Suppressor macrophage treated with lipopolysaccharide for 4 hours (primary cell): ENCODE measurements at regions not wholly inside any gene's neighbourhood (a gene's known extent, or its start where the extent isn't known, plus 50 kb on each side); places are given as distances from the start of the nearest gene placed in this dataset.

ENCODE experiments used
- DNase-seq: peaks from one replicate; pipeline ENCODE4 v3.0.0-alpha.2; 2020

DNA sequence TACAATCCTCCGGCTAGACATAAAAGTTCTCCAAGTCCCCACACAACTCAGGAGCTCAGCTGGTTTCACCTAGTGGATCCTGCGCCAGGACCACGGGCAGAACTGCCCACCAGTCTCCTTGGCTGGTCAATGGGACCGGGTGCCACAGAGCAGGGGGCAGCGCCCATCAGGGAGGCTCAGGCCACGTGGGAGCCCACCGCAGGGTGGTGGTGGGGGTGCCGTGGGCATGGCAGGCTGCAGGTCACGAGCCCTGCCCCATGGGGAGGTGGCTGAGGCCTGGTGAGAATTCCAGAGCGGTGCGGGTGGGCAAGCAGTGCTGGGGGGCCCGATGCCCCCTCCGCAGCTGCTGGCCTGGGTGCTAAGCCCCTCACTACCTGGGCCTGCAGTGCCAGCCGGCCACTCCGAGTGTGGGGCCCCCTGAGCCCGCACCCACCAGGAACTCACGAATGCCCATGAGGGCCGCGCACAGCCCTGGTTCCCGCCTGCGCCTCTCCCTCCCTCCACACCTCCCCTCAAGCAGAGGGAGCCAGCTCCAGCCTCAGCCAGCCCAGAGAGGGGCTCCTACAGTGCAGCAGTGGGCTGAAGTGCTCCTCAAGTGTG, 1091.9 kb upstream of the TENM4 start:
- DNase-seq, result no peak

DNA sequence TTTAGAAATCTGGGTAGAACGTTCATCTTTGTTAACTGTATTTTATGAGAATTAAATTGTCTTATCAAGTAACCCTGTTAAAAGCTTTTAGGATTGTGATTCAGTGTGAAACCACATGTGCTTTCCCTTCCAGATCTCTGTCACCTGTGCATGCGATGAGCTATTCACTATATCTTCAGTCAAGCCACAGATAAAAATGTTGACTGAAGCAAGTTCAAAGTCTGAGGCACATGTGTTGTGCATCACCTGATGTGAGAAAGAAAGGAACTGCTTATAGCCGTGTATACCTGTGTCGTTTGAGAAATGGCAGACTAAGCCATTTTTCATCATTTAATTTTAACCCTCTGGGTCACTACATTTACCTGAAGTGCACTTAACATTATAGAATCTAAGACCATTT, 1088.9 kb upstream of the TENM4 start:
- no peak for DNase-seq

DNA sequence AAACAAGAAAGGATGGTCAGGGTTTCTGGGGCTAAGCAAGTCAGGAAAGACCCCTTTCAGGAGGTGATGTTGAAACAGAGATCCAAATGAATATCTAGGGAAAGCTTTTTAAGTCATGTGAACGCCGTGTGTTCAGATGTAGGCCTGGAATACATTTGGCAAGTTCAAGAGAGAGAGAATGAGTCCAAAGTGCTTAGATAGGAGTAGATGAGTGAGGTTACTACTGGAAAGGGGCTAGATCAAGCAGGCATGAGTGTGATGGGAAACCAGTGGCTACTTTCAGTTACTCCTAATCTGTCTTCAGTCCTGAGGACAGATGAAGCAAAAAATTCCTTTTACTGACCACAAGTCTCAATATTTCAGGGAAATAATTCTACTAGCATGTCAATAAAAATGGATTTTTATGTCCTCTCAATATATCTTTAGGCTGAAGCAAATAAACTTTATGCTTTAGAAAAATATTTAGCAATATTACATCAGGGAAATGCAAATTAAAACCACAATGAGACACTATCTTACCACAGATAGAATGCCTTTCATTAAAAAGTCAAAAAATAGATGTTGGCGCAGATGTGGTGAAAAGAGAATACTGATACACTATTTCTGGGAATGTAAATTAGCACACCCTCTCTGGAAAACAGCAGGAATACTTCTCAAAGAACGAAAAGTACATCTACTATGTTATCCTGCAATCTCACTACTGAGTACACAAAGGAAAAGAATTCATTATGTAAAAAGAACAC, 1085.0 kb upstream of the TENM4 start:
- DNase-seq, result no peak

DNA sequence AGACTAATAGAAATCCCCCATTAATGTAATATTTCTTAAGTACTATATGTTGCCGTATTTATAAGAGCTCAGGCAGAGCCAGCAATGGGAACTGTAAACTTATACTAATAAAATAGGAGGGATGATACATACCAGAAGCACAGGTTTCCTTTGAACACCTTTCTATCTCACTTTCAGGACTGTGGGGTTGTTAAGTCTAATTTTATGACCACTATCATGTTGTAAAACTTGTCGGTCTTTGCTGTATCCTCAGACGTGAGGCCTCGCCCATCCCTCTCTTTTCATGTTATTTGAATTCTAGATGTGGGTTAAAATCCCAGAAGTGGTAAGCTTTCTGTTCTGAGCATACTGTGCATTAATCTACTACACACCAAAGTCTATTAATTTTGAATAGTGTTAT, 1083.5 kb upstream of the TENM4 start:
- no peak for DNase-seq

DNA sequence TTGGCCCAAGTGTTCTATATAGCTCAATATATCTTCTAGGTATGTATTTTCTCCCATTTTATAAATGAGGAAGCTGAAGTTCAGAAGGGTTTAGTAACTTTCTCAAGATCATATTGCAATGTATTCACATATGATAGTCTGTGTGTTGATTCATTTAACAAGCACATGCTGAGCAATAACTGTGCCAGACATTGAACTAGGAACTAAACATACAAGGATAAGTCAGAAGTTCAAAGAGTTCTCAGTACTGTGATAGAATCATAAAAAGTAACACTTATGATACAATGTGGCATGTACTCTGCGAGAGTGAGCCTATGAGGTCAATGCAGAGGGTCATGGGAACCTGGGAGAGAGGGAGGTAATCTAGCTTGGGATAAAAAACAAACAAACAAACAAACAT, 1082.2 kb upstream of the TENM4 start:
- no peak for DNase-seq

DNA sequence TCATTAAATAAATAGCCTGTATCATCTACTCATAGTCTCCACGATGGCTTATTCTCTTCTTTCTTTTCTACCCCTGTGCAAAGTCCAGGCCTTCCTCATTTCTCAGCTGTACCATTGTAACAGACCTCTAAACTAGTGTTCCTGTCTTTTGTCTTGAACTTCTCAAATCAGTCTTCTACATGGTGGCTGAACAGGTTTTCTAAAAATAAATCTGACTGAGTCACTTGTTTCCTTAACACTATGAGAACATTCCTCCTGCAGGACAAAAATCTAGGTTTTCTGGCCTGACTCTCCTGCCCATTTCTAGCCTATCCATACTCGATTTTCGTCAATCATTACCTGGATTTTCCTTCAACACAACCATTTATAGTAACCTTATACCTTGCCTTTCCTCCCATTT, 1080.8 kb upstream of the TENM4 start:
- no peak for DNase-seq

DNA sequence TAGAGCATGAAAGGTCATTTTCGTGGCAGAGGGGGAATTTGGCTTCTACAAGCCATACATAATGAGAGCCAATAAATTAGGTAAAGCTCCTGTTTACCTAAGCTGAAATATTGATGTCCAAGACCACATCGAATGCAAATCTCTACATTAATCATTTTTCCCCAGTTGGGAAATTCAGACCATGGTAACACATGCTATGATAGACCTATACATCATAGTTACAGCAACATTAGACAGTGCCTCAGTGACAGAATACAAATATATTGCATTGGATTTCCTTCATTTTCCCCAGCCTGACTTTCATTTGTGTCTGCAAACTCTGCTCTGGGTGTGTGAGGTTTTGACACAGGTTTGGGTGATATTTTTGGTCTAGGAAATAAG, 1079.7 kb upstream of the TENM4 start:
- DNase-seq, result no peak

DNA sequence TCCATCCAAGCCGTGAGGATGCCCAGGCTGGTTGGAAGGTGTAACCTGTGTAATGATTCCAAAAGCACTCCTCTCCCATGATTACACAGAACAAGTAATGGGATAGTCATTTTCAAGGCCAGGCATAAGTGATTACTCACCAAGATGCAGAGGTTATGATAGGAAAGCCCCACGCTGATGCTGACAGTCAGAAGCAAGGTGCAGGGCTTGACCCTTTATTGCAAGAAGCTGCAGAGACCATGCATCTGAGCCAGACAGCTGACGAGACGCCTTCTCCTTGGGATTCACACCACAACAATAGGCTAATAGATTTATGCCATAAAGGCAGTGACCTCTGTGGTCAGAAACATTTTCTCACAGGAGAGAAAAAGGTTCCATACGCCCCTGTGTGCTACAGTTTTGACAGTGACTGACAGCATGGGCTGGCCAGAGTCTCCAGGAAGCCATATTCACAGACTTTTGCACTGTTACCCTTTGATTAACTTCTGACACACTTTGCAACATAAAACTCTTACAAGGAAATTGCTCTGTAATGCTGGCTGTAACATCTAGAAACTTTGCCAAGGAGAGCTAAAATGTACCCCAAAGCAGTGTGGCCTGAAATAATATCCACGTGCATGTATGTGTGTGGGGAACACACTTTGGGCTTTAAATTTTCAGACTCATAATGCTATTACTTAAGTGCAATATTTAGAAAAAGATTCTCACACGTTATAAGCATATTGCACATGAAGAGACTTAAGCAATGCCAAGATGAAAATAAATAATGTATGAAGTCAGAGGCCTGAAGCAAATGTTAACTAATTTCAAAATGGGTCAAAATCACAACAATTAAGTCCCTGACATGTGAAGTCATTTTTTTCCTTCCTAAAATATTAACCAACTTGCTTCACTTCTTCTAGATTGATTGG, 1079.0 kb upstream of the TENM4 start:
- DNase-seq, result no peak

DNA sequence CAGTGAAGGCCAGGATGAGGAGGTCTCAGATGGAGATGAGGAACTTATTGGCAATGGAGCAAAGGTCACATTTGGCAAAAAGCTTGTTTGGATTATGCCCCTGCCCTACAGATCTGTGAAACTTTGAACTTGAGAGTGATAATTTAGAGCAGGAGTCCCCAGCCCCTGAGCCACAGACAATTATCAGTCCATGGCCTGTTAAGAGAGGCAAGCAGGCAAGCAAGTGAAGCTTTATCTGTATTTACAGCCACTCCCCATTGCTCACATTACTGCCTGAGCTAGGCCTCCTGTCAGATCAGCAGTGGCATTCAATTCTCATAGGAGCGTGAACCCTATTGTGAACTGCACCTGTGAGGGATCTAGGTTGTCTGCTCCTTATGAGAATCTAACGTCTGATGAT, 1076.9 kb upstream of the TENM4 start:
- DNase-seq, result no peak

DNA sequence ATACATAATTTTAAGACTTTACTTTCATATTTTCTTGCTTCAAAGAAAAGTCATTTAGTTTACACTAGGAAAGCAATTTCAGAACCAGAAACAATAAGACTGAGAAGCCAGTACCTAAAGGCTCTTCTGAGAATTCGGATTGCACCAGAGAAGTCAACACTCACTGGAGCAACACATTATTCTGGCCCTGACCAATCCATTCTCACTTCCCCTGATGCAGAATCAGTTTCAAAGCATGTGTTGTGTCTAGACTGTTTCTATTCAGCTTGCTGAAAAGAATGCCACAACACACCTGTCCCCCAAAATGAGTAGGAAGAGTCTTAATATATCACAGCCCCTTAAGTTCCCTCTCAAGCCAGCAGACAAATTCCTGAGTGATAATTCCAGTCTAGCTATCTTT, 1074.3 kb upstream of the TENM4 start:
- DNase-seq, result no peak

DNA sequence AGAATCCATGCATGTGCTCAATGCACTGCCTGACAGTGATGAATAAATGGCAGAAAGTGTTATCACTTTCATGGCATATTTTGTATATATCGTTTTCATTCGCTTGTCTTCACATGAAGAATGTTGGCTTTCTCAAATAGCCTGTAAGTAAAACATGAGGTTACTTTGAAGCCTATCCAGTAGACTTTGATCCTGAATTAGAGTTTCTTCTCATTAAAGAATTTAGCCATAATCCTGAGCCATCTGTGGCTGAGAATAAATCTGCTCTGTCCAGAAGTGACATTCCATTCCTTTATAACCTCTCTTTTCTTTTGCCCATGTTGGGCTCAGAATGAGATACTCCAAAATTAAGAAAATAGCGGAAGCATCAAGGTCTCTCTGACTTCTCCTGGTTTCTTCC, 1071.7 kb upstream of the TENM4 start:
- no peak for DNase-seq

DNA sequence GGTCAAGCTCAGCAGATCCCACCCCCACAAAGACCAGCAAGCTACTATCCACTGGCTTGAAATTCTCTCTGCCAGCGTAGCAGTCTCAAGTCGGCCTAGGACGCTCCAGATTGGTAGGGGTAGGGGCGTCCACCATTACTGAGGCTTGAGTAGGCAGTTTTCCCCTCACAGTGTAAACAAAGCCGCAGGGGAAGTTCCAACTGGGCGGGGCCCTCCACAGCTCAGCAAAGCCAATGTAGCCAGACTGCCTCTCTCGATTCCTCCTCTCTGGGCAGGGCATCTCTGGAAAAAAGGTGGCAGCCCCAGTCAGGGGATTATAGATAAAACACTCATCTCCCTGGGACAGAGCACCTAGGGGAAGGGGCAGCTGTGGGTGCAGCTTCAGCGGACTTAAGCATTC, 1064.9 kb upstream of the TENM4 start:
- DNase-seq, result no peak

DNA sequence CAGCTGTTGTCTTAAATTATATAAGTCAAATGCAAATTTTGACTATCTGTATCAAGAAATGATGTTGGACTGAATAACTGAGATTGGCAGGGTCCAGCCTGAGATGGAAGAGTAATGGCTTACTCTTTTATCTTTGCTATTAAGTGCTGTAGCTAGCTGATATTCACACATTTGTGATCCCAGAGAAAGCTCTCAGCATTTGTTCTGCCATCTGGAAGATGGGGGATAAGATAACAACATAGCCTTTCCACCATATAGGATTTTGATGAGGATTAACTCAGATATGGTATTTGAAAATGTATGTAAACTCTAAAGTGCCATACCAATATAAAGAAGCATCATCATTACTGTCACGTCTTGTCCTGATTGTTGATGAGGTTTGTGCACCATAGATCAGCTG, 1063.2 kb upstream of the TENM4 start:
- DNase-seq, result no peak

DNA sequence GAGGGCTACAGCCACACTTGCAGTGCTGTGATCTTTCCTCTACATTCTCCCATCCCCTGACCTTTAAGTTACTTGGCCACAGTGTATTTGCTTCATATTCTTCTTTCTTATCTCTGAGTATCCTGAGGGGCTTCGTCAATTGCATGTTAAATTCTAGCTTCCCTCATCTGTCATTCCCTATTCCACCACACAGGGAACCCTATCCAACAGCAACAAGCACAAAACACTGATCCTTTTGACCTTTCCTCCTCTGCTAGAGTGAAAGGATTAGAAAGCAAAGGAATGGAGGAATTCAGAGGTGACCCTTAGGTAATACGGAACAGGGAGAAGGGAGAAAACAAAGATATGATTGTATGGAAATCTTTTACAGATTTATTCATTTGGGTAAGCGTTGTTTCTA, 1061.7 kb upstream of the TENM4 start:
- no peak for DNase-seq

DNA sequence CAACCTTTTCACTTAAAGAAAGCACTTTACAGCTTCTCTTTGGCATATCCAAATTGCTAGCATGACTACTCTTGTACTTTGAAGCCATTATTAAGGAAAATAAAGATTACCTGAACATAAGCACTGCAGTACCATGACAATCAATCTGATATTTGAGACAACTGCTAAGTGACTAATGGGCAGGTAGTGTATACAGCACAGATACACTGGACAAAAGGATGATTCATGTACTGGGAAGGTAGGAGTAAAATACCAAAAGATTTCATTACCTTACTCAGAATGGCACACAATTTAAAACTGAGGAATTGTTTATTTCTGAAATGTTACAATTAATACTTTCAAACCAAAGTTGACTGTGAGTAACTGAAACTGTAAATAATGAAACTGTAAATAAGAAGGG, 1054.3 kb upstream of the TENM4 start:
- no peak for DNase-seq

DNA sequence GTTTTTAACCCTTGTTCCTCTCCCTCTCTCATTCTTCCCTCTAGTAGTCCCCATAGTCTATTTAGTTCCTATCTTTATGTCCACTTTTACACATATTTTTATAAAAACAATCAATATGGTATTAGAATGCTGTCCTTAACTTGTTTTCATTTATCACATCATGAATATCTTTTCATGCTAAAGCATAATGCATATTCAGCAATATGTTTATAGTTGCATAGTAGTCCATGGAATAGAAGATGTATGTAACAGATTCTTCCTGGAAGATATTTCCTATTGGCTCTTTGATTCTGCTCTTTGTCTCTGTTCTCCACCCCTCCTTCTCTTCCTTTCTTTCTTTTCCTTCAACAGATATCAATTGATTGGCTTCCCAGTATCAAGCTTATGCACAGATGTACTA, 1047.1 kb upstream of the TENM4 start:
- no peak for DNase-seq

DNA sequence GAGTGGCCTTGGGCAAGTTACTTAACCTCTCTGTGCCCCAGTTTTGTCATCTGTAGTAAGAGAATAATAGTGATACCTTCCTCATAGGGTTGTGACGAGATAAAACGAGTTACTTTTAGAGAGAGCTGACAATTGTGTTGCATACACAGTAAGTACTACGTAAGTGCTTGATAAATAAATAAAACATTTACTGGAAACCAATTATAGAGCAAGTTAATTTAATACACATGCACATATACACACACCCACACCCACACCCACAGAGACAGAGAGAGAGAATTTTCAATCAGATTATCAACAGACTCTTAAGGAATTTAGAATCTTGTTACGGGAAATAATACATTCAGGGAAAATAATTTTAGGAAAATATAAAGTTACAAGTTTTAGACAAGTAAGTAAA, 1045.8 kb upstream of the TENM4 start:
- DNase-seq, result no peak

DNA sequence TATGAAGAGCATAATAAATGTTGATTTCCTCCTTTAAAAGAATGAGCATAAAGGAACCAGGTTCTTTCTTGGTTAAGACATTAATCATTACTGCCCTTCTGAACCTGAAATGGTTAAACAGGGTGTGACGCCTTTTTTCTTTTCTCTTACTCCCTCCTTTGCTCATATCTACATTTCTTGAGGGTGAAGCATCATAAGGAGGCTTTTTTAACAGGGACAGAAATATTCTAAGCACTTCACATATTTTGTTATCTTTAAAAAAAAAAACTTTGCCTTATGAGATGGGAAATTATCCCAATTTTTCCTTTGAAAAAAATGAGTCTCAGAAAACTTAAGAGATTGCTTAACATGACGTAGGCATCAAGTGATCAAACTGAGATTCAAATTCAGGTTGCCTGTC, 1036.3 kb upstream of the TENM4 start:
- no peak for DNase-seq

DNA sequence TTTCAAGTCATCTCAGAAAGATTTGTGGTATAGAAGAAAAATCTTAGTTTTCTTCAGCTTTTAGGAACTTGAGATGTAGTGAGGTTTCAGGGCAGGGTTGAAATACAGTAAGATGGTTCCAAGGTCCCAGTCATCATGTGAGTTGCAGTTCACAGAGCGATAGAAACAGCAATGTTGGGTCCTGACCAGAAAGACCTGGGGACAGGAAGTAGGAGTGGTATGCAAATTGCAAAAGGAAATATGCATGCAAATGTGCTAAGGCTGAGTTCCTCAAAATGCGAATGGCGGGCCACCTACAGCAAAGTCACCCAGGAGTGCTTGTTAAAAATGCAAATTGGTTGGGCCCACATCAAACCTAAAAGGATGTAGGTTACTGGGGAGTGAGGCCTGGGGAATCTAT, 1032.7 kb upstream of the TENM4 start:
- DNase-seq, result no peak

DNA sequence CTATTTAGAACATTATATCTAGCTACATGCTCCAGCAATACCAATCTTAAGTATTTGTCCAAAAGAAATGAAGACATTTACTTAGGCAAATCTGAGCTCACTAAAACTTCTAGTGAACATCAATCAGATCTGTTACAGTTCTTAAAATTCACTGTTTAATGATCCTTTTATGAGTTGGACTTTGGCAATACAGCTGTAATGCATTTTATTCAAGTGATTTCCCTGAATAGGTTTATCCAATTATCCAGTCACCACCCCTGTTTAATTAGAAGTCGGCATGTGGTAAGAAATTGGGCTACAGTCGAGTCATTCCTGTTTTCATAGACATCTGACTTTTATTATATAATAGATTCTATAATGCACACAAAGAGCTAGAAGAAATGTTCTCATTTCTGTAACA, 1029.0 kb upstream of the TENM4 start:
- DNase-seq, result no peak

DNA sequence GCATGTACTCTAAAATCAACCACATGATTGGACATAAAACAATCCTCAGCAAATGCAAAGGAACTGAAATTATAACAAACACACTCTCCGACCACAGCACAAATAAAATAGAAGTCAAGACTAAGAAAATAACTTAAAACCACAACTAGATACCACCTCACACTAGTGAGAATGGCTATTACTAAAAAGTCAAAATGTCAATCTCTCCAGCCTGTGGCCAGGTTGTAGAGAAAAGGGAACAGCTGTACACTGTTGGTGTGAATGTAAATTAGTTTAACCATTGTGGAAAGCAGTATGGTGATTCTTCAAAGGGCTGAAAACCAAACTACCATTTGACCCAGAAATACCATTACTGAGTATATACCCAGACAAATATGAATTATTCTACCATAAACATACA, 1025.7 kb upstream of the TENM4 start:
- DNase-seq, result no peak

DNA sequence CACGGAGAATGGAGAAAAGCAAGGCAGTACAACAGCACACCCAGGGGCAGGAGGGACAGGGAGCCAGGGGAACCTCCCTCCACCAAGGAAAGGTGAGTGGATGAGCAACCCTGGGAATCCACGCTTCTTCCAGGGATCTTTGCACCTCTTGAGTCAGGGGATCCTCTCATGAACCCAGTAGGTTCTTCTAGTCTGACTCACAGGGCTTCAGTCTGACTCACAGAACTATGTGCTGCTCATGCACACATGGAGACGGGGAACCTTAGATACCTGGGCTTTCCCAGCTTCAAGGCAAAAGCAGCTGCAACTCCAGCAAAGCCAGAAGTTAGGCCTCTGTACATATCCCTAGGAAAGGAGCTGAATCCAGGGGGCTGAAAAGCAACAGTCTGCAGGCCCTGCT, 1021.4 kb upstream of the TENM4 start:
- DNase-seq, result no peak

DNA sequence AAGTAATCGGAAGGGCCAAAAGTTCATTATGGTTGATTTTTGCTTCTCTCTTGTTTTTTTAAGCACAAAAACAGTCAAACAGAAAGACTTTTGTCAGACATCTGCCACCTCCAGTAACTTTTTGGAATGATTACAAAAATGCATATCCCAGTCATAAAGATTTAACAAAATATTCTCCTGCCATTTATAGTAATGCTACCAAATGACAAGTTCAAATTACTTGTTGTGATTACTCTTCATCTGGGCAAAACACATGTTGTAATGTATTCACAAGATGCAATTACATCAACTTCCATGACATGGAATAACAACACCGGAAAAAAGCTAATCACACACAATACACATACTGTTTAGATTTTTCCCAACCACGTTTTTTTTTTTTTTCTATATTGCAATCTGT, 1017.5 kb upstream of the TENM4 start:
- DNase-seq, result no peak

DNA sequence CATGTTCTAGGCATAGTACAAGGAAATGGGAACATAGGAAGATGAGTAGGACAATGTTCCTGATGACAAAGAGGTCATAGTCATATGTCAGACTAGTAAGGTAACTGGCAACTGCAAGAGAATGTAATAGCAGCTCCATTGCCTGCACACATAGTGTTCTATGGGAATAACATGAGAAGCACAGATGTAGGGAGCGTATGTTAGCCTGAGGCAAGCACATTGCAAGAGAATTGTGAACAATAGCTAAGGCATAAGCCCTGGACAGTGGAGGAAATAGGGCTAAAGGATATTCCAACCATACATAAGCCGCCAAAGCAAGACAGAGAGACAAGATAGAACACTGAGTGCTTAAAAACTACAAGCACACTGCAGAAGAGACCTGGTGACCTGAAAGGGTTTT, 1017.0 kb upstream of the TENM4 start:
- no peak for DNase-seq
